ENCODE measurements at regions not wholly inside any gene's neighbourhood (a gene's known extent, or its start where the extent isn't known, plus 50 kb on each side); places are given as distances from the start of the nearest gene placed in this dataset.

GRCh38 chr10:43775384-43775783 lies 126.7 kb upstream of the ZNF32 start:
- no peak for TF ChIP-seq CTCF (IDR thresholded peaks at IDR 0.05)
- TF ChIP-seq SIN3A (IDR thresholded peaks at IDR 0.05; ENCODE audit: borderline replicate concordance, insufficient read depth, low read depth, low read length), result no peak
- TF ChIP-seq POLR2AphosphoS5 (IDR thresholded peaks at IDR 0.05; ENCODE audit: low read depth, low read length), result no peak
